Astrocyte (in vitro differentiated cells and primary cell): ENCODE measurements at regions not wholly inside any gene's neighbourhood (a gene's known extent, or its start where the extent isn't known, plus 50 kb on each side); places are given as distances from the start of the nearest gene placed in this dataset.

Source experiments
- DNase-seq: peaks from one replicate; pipeline ENCODE4 v3.0.0-alpha.2; 2010; ENCODE audit warnings: low read depth
- FAIRE-seq: peaks from 2 replicates; lab custom pipeline; 2011; peaks lifted over from hg19 to GRCh38; lab: Jason Lieb, UNC
- H2AFZ ChIP-seq: 2 replicates; pipeline ENCODE4 v1.6.0; 2012; ENCODE audit warnings: low read depth, low read length, inconsistent platforms
- H3K27ac ChIP-seq: 2 replicates; pipeline ENCODE4 v1.5.1; 2011; ENCODE audit warnings: low read depth, low read length, inconsistent platforms
- H3K27me3 ChIP-seq: 2 replicates; pipeline ENCODE4 v1.6.0; 2011; ENCODE audit warnings: low read length, inconsistent platforms; ENCODE audit not compliant: insufficient read depth
- H3K36me3 ChIP-seq: 2 replicates; pipeline ENCODE4 v1.5.1; 2011; ENCODE audit warnings: low read length, inconsistent platforms; ENCODE audit not compliant: insufficient read depth
- H3K4me1 ChIP-seq: 2 replicates; pipeline ENCODE4 v1.5.1; 2011; ENCODE audit warnings: low read length, inconsistent platforms; ENCODE audit not compliant: insufficient read depth
- H3K4me2 ChIP-seq: 2 replicates; pipeline ENCODE4 v1.6.0; 2012; ENCODE audit warnings: low read length, inconsistent platforms
- H3K4me3 ChIP-seq: 2 replicates; pipeline ENCODE4 v1.5.1; 2011; ENCODE audit warnings: low read depth, mild to moderate bottlenecking, low read length, inconsistent platforms; ENCODE audit not compliant: insufficient read depth
- H3K79me2 ChIP-seq: 2 replicates; pipeline ENCODE4 v1.6.0; 2012; ENCODE audit warnings: mild to moderate bottlenecking, low read length, inconsistent platforms; ENCODE audit not compliant: insufficient read depth
- H3K9ac ChIP-seq: 2 replicates; pipeline ENCODE4 v1.6.0; 2012; ENCODE audit warnings: mild to moderate bottlenecking, low read length, inconsistent platforms
- H3K9me3 ChIP-seq: 2 replicates; pipeline ENCODE4 v1.5.1; 2012; ENCODE audit warnings: low read depth, mild to moderate bottlenecking, low read length, inconsistent platforms; ENCODE audit not compliant: insufficient read depth
- H4K20me1 ChIP-seq: 2 replicates; pipeline ENCODE4 v1.6.0; 2012; ENCODE audit warnings: low read length, inconsistent platforms; ENCODE audit not compliant: insufficient read depth
- H3K27ac Mint-ChIP-seq: one replicate; pipeline ENCODE4 v1.8.0; 2021; ENCODE audit warnings: mild to moderate bottlenecking, mixed read lengths; ENCODE audit not compliant: unreplicated experiment
- H3K27me3 Mint-ChIP-seq: one replicate; pipeline ENCODE4 v1.8.0; 2021; ENCODE audit warnings: low read depth, mixed read lengths; ENCODE audit not compliant: unreplicated experiment
- H3K36me3 Mint-ChIP-seq: one replicate; pipeline ENCODE4 v1.8.0; 2021; ENCODE audit warnings: low read depth, mixed read lengths; ENCODE audit not compliant: unreplicated experiment
- H3K4me1 Mint-ChIP-seq: one replicate; pipeline ENCODE4 v1.8.0; 2021; ENCODE audit warnings: low read depth, mixed read lengths; ENCODE audit not compliant: unreplicated experiment
- H3K4me3 Mint-ChIP-seq: one replicate; pipeline ENCODE4 v1.8.0; 2021; ENCODE audit warnings: mild to moderate bottlenecking, moderate library complexity, mixed read lengths; ENCODE audit not compliant: unreplicated experiment
- H3K9me3 Mint-ChIP-seq: one replicate; pipeline ENCODE4 v1.8.0; 2021; ENCODE audit warnings: mild to moderate bottlenecking, mixed read lengths; ENCODE audit not compliant: unreplicated experiment
- CTCF ChIP-seq: IDR thresholded peaks from 2 replicates; pipeline ENCODE4 v1.5.1; 2011; ENCODE audit warnings: low read depth, mild to moderate bottlenecking, inconsistent platforms, low read length, moderate library complexity; ENCODE audit not compliant: insufficient read depth
- EZH2 ChIP-seq: IDR thresholded peaks from 2 replicates; pipeline ENCODE4 v1.6.1; 2012; ENCODE audit warnings: mild to moderate bottlenecking, low read length, inconsistent platforms; ENCODE audit not compliant: insufficient read depth

- no peaks in the 10 kb centered on the region for H3K79me2 ChIP-seq
- TF ChIP-seq CTCF (no peak), EZH2 (no peak)
- H3K9ac ChIP-seq = no peak overlapping the region
- DNase-seq (no peak), FAIRE-seq (no peak)
- no peak overlapping the region for H3K4me3 Mint-ChIP-seq
- H3K36me3 ChIP-seq = peaks cover 8% of the 10 kb centered on the region
- no peaks in the 10 kb centered on the region for H3K4me1 ChIP-seq
- peaks cover 2% of the 10 kb centered on the region for H3K27me3 Mint-ChIP-seq
- H3K36me3 Mint-ChIP-seq = no peaks in the 10 kb centered on the region
- H3K9me3 ChIP-seq = no peaks in the 10 kb centered on the region
- no peaks in the 10 kb centered on the region for H3K4me1 Mint-ChIP-seq
- no peak overlapping the region for H3K27ac ChIP-seq
- no peak overlapping the region for H3K4me2 ChIP-seq
- no peak overlapping the region for H3K27ac Mint-ChIP-seq
- no peaks in the 10 kb centered on the region for H4K20me1 ChIP-seq
- no peak overlapping the region for H2AFZ ChIP-seq
- H3K27me3 ChIP-seq = no peaks in the 10 kb centered on the region
- H3K4me3 ChIP-seq = no peak overlapping the region
- no peaks in the 10 kb centered on the region for H3K9me3 Mint-ChIP-seq
These were observed 54.0 kb downstream of the C11orf91 start for GRCh38 chr11:33646629-33647028.

GRCh38 chr11:33646168-33646567 lies 54.5 kb downstream of the C11orf91 start:
- Histone ChIP-seq H3K27me3 (no peaks in the 10 kb centered on the region), H3K36me3 (peaks cover 8% of the 10 kb centered on the region), H3K79me2 (no peaks in the 10 kb centered on the region), H3K9ac (no peak overlapping the region), H3K9me3 (no peaks in the 10 kb centered on the region), H3K4me3 (no peak overlapping the region), H4K20me1 (no peaks in the 10 kb centered on the region), H2AFZ (no peak overlapping the region), H3K27ac (no peak overlapping the region), H3K4me2 (no peak overlapping the region), H3K4me1 (no peaks in the 10 kb centered on the region)
- TF ChIP-seq EZH2 (no peak), CTCF (no peak)
- no peak for FAIRE-seq
- H3K9me3 Mint-ChIP-seq = no peaks in the 10 kb centered on the region
- H3K27ac Mint-ChIP-seq = no peak overlapping the region
- DNase-seq = no peak
- H3K4me1 Mint-ChIP-seq = no peaks in the 10 kb centered on the region
- no peaks in the 10 kb centered on the region for H3K36me3 Mint-ChIP-seq
- no peak overlapping the region for H3K4me3 Mint-ChIP-seq
- peaks cover 2% of the 10 kb centered on the region for H3K27me3 Mint-ChIP-seq

GRCh38 chr11:33645686-33646085 lies 54.9 kb downstream of the C11orf91 start:
- no peaks in the 10 kb centered on the region for H3K4me1 Mint-ChIP-seq
- TF ChIP-seq CTCF = no peak
- no peak for TF ChIP-seq EZH2
- Histone ChIP-seq H3K36me3 (peaks cover 8% of the 10 kb centered on the region), H3K4me3 (no peak overlapping the region), H2AFZ (no peak overlapping the region), H3K9me3 (no peaks in the 10 kb centered on the region), H3K9ac (no peak overlapping the region), H3K4me2 (no peak overlapping the region), H3K79me2 (no peaks in the 10 kb centered on the region), H4K20me1 (no peaks in the 10 kb centered on the region), H3K4me1 (no peaks in the 10 kb centered on the region), H3K27ac (no peak overlapping the region), H3K27me3 (no peaks in the 10 kb centered on the region)
- H3K27me3 Mint-ChIP-seq = peaks cover 2% of the 10 kb centered on the region
- H3K27ac Mint-ChIP-seq = no peak overlapping the region
- H3K36me3 Mint-ChIP-seq = no peaks in the 10 kb centered on the region
- H3K9me3 Mint-ChIP-seq = no peaks in the 10 kb centered on the region
- FAIRE-seq (no peak), DNase-seq (no peak)
- H3K4me3 Mint-ChIP-seq = no peak overlapping the region
